ENCODE measurements at regions not wholly inside any gene's neighbourhood (a gene's known extent, or its start where the extent isn't known, plus 50 kb on each side); places are given as distances from the start of the nearest gene placed in this dataset.

DNA sequence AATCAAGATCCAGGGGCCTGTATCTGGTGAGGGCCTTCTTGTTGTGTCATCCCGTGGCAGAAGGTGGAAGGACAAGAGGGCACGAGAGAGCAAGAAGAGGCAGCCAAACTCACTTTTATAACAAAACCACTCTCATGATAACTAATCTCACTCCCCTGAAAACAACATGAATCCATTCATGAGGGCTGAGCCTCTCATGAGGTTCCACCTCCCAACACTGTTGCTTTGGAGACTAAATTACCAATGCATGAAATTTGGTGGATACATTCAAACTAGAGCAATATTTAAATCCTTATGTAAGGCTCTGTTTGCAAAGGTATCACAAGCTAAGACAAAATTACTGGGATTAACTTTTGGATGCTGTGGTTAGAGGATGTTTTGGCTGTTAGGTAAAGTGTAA lies 470.1 kb upstream of the NOVA1 start (continued):
- TF ChIP-seq, protein P1, sequence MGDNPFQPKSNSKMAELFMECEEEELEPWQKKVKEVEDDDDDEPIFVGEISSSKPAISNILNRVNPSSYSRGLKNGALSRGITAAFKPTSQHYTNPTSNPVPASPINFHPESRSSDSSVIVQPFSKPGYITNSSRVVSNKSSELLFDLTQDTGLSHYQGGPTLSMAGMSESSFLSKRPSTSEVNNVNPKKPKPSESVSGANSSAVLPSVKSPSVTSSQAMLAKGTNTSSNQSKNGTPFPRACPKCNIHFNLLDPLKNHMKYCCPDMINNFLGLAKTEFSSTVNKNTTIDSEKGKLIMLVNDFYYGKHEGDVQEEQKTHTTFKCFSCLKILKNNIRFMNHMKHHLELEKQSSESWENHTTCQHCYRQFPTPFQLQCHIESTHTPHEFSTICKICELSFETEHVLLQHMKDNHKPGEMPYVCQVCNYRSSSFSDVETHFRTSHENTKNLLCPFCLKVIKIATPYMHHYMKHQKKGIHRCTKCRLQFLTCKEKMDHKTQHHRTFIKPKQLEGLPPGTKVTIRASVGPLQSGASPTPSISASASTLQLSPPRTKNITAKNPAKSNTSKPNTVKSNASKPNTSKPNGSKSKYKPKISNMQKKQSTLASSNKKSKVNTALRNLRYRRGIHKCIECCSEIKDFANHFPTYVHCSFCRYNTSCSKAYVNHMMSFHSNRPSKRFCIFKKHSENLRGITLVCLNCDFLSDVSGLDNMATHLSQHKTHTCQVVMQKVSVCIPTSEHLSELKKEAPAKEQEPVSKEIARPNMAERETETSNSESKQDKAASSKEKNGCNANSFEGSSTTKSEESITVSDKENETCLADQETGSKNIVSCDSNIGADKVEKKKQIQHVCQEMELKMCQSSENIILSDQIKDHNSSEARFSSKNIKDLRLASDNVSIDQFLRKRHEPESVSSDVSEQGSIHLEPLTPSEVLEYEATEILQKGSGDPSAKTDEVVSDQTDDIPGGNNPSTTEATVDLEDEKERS (tag by site-specific recombination; IDR thresholded peaks at IDR 0.05), result no peak
- TF ChIP-seq ZSCAN30 (tag by site-specific recombination; IDR thresholded peaks at IDR 0.05) (no peak), HOXA7 (CRISPR knock-in tag; IDR thresholded peaks at IDR 0.05; ENCODE audit: borderline replicate concordance) (no peak), ZNF169 (tag by site-specific recombination; IDR thresholded peaks at IDR 0.05) (no peak), ZFHX2 (tag by site-specific recombination; conservative IDR thresholded peaks at IDR 0.05) (no peak), ZBTB21 (tag by site-specific recombination; IDR thresholded peaks at IDR 0.05) (no peak), PRDM1 (tag by site-specific recombination; IDR thresholded peaks at IDR 0.05) (no peak), PRDM6 (tag by site-specific recombination; IDR thresholded peaks at IDR 0.05) (no peak), ZNF843 (tag by site-specific recombination; IDR thresholded peaks at IDR 0.05) (no peak), ZNF24 (tag by site-specific recombination; IDR thresholded peaks at IDR 0.05) (no peak), REST (tag by site-specific recombination; IDR thresholded peaks at IDR 0.05) (no peak), ZNF114 (tag by site-specific recombination; IDR thresholded peaks at IDR 0.05) (no peak)
- TF ChIP-seq, protein P2, sequence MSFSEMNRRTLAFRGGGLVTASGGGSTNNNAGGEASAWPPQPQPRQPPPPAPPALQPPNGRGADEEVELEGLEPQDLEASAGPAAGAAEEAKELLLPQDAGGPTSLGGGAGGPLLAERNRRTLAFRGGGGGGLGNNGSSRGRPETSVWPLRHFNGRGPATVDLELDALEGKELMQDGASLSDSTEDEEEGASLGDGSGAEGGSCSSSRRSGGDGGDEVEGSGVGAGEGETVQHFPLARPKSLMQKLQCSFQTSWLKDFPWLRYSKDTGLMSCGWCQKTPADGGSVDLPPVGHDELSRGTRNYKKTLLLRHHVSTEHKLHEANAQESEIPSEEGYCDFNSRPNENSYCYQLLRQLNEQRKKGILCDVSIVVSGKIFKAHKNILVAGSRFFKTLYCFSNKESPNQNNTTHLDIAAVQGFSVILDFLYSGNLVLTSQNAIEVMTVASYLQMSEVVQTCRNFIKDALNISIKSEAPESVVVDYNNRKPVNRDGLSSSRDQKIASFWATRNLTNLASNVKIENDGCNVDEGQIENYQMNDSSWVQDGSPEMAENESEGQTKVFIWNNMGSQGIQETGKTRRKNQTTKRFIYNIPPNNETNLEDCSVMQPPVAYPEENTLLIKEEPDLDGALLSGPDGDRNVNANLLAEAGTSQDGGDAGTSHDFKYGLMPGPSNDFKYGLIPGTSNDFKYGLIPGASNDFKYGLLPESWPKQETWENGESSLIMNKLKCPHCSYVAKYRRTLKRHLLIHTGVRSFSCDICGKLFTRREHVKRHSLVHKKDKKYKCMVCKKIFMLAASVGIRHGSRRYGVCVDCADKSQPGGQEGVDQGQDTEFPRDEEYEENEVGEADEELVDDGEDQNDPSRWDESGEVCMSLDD (tag by site-specific recombination; IDR thresholded peaks at IDR 0.05), result no peak

DNA sequence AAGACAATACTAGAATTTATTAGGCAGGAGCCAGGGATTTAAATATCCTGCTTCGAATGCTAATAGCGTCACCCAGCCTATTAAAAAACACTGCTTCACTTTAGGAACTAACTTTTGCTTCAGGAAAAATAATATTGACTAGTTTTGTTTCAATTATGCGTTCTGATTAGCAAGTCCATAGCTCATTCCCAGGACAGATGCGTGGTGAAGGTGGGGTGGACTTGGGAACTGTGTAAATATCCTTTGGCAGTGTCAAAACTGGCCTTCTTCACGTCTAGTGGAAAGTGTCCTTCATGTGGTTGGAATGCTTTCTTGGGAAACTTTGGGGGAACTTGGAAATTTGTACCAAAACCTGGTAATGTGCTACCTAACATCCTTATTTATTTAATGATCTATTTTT lies 474.8 kb upstream of the NOVA1 start:
- H3K36me3 ChIP-seq (ENCODE audit: control insufficient read depth in 2 of 2, insufficient read depth in 1 of 2, low read length in 2 of 2), result no peaks in the 10 kb centered on the region
- CTCF ChIA-PET, result no interaction called here
- POLR2A ChIA-PET, result no interaction called here
- no peak overlapping the region for H3K4me3 ChIP-seq (ENCODE audit: low read depth, low read length)
- no peaks in the 10 kb centered on the region for H3K9me3 ChIP-seq (ENCODE audit: control insufficient read depth, insufficient read depth, low read depth, low read length)
- no peaks in the 10 kb centered on the region for H3K4me1 ChIP-seq (ENCODE audit: control insufficient read depth, insufficient read depth, low read length)
- no peak overlapping the region for H3K27ac ChIP-seq (ENCODE audit: extremely low read depth, low read depth, low read length)
- TF ChIP-seq PRDM1 (tag by site-specific recombination; IDR thresholded peaks at IDR 0.05) (no peak), PRDM10 (tag by site-specific recombination; IDR thresholded peaks at IDR 0.05) (no peak), ZEB2 (tag by site-specific recombination; IDR thresholded peaks at IDR 0.05) (no peak), ELK4 (IDR thresholded peaks at IDR 0.05; ENCODE audit: borderline replicate concordance, low read depth, low read length) (no peak), ZNF132 (tag by site-specific recombination; IDR thresholded peaks at IDR 0.05; ENCODE audit: borderline replicate concordance) (no peak), GFI1B (tag by site-specific recombination; IDR thresholded peaks at IDR 0.05) (no peak), EGR2 (tag by site-specific recombination; IDR thresholded peaks at IDR 0.05; ENCODE audit: low read depth) (no peak), ZNF571 (tag by site-specific recombination; IDR thresholded peaks at IDR 0.05) (no peak), ZBTB20 (tag by site-specific recombination; IDR thresholded peaks at IDR 0.05) (no peak)

All from HEK293 (cell line).